ENCODE measurements at regions not wholly inside any gene's neighbourhood (a gene's known extent, or its start where the extent isn't known, plus 50 kb on each side); places are given as distances from the start of the nearest gene placed in this dataset.

DNA sequence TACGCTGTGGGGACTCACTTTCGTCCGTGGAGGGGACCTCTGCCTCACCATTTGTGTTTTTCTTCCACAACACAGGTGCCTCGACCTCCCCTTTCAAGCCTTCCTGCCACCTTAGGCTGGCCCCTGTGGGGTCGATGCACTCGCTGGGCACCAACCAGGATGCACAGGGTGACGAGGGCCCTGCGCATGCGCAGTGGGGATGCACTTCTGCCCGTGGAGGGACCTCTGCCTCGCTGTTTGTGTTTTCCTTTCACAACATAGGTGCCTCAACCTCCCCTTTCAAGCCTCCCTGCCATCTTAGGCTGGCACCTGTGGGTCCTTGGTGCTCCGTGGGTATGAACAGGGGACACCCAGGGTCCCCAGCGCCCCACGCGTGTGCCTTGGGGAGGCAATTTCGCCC is 356.8 kb downstream of the ALG10 start:
- 43 to 48% methylated on average over 11 to 16 of the region's 16 CpGs for WGBS, 2 donors
- Histone ChIP-seq H3K4me1 (no peaks in the 10 kb centered on the region), H3K9me3 (peaks cover 0 to 49% (median 0%) of the 10 kb centered on the region in 3 donors), H3K4me3 (no peak overlapping the region), H3K27ac (no peak overlapping the region), H3K36me3 (replicated peaks in 1 of 2; ENCODE audit: insufficient read depth in 1 of 2, low read depth in 2 of 2) (no peaks in the 10 kb centered on the region), H3K27me3 (no peaks in the 10 kb centered on the region)
- TF ChIP-seq POLR2A (IDR thresholded peaks at IDR 0.05) (no peak), CTCF (IDR thresholded peaks at IDR 0.05) (no peak)
- ATAC-seq: no peak
- DNase-seq: no peak
- intact Hi-C loops (cut with DNase I): no loop called here

DNA sequence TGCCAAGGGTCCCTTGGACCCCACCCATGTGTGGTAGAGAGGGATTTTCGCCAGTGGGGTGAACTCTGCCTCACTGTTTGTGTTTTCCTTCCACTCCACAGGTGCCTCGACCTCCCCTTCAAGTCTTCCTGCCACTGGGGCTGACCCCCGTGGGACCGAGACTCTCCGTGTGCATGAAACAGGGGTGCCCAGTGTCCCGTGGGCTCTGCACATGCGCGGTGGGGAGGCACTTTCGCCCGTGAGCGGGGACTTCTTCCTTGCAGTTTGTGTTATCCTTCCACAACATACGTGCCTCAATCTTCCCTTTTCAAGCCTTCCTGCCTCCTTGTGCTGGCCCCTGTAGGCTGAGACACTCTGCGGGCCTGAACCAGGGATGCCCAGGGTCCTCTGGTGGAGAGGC is 362.4 kb downstream of the ALG10 start:
- H3K4me3 ChIP-seq: no peak overlapping the region
- no peak for DNase-seq

GRCh38 chr12:34386016-34386415 is 363.7 kb downstream of the ALG10 start:
- no peaks in the 10 kb centered on the region for H3K27me3 ChIP-seq
- H3K9me3 ChIP-seq: peaks cover 0 to 37% (median 2%) of the 10 kb centered on the region in 3 donors
- no peak overlapping the region for H3K27ac ChIP-seq
- intact Hi-C loops (cut with DNase I): no loop called here
- H3K4me3 ChIP-seq: no peak overlapping the region
- 36 to 41% methylated on average over 9 to 13 of the region's 13 CpGs for WGBS, 2 donors
- DNase-seq (no peak), ATAC-seq (no peak)
- no peak for TF ChIP-seq CTCF (IDR thresholded peaks at IDR 0.05)
- no peak for TF ChIP-seq POLR2A (IDR thresholded peaks at IDR 0.05)
- H3K36me3 ChIP-seq (replicated peaks in 1 of 2; ENCODE audit: insufficient read depth in 1 of 2, low read depth in 2 of 2): no peaks in the 10 kb centered on the region
- H3K4me1 ChIP-seq: no peaks in the 10 kb centered on the region

More for the DNA sequence above, 362.4 kb downstream of the ALG10 start:
- TF ChIP-seq CTCF (IDR thresholded peaks at IDR 0.05): no peak
- TF ChIP-seq POLR2A (IDR thresholded peaks at IDR 0.05): no peak
- no peaks in the 10 kb centered on the region for H3K27me3 ChIP-seq
- H3K4me1 ChIP-seq: no peaks in the 10 kb centered on the region
- WGBS, 2 donors: 58 to 61% methylated on average over 12 to 13 of the region's 13 CpGs
- no peaks in the 10 kb centered on the region for H3K36me3 ChIP-seq (replicated peaks in 1 of 2; ENCODE audit: insufficient read depth in 1 of 2, low read depth in 2 of 2)
- ATAC-seq: no peak
- intact Hi-C loops (cut with DNase I): no loop called here
- peaks cover 0 to 33% (median 2%) of the 10 kb centered on the region in 3 donors for H3K9me3 ChIP-seq
- H3K27ac ChIP-seq: no peak overlapping the region

GRCh38 chr12:34386621-34387255 is 364.4 kb downstream of the ALG10 start:
- no peak overlapping the region for H3K4me3 ChIP-seq

More at GRCh38 chr12:34386621-34387255, 364.4 kb downstream of the ALG10 start:
- H3K27ac ChIP-seq: no peak overlapping the region
- DNase-seq (no peak), ATAC-seq (no peak)
- intact Hi-C loops (cut with DNase I): no loop called here
- TF ChIP-seq CTCF (IDR thresholded peaks at IDR 0.05) (no peak), POLR2A (IDR thresholded peaks at IDR 0.05) (no peak)
- no peaks in the 10 kb centered on the region for H3K36me3 ChIP-seq (replicated peaks in 1 of 2; ENCODE audit: insufficient read depth in 1 of 2, low read depth in 2 of 2)
- no peaks in the 10 kb centered on the region for H3K4me1 ChIP-seq
- H3K9me3 ChIP-seq: peaks cover 0 to 33% (median 2%) of the 10 kb centered on the region in 3 donors
- 57 to 63% methylated on average over 14 to 24 of the region's 24 CpGs for WGBS, 2 donors
- no peaks in the 10 kb centered on the region for H3K27me3 ChIP-seq

Measured in body of pancreas (tissue), 4 donors.